ENCODE measurements at regions not wholly inside any gene's neighbourhood (a gene's known extent, or its start where the extent isn't known, plus 50 kb on each side); places are given as distances from the start of the nearest gene placed in this dataset.
"Not testable (repeated sequence)": the region's sequence is repeated elsewhere in the genome, so short reads cannot be mapped to it uniquely, and the experiment has no call there.

DNA sequence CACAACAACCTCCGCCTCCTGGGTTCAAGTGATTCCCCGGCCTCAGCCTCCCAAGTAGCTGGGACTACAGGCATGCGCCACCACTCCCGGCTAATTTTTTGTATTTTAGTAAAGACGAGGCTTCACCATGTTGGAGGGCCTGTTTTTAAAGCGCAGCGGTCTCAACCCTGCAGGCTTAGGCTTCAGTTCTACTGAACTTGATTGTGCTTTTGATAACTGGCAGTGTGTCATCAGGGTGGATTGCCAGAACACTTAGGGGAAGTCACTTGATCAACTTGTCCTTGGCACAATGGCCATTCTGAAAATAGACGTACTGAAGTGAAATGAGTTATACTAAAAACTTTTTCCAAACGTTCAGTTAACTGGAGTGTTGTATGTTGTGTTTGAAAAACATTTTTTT, 472.2 kb downstream of the KLF5 start:
- CTCF ChIA-PET = no interaction called here
- POLR2A ChIA-PET = no interaction called here

DNA sequence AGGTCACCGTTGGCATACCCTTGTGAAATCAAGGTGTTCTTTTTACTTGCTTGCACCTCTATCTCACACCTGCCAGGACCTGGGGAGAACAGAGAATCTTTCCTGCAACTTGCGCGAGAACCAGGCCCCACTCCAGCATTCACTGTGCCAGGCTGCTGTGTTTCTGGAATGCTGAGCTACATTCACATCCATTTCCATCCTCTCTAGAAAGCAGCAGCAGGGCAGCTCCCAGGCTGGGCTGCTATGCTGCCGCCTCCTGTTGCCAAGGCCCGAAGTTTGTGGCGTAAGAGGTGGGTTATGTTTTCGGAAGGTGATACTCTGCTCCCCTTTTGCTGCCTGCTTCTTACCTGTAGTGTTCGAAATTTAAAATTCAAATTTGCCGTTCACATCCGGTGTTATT, 464.1 kb downstream of the KLF5 start:
- CTCF ChIA-PET = no interaction called here
- POLR2A ChIA-PET = no interaction called here

DNA sequence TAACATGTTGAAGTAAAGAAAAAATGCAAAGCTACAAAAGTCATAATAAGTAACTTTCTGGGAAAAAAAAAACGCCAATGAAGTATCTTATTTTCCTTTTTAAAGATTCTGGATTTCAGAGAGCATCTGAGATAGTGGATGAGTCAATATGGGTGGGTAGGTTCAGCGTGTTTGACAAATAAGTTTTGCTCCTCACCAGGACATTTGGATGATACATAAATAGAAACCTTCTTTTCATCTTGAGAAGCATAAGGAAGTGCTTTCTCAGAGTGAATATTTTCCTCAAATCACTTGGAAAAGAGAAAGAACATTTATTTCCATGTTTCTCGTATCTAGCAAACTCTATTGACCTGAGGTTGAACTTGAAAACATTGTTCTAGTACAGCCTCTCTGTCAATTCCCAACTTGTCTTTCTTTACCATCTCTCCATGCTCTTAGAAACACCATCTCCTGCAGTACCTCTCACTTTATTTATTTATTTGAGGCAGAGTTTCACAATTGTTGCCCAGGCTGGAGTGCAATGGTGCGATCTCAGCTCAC, 463.2 kb downstream of the KLF5 start:
- ChIA-PET POLR2A (interaction anchor here (0.7 kb wide), 1 partner anchor 663 kb away, joined by 5 read pairs; no protein-coding TSS in a partner anchor), CTCF (no interaction called here)

DNA sequence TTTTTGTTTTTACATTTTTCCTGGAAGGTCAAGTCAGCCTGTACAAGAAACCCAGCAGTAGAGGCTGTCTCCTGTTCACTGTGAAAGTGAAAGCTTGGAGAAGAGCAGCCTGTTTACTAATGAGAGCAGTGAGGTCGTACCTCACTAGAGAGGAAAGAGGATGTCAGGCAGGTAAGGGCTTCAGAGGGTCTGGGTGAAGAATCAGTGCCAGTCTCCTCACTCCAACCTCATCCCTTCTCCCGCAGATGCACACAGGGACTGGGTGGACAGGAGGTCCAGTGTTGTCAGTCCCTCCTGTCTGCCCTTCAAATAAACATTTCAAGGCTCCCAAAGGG, 462.5 kb downstream of the KLF5 start:
- ChIA-PET POLR2A (interaction anchor here (0.7 kb wide), 1 partner anchor 662 kb away, joined by 5 read pairs; no protein-coding TSS in a partner anchor), CTCF (no interaction called here)

DNA sequence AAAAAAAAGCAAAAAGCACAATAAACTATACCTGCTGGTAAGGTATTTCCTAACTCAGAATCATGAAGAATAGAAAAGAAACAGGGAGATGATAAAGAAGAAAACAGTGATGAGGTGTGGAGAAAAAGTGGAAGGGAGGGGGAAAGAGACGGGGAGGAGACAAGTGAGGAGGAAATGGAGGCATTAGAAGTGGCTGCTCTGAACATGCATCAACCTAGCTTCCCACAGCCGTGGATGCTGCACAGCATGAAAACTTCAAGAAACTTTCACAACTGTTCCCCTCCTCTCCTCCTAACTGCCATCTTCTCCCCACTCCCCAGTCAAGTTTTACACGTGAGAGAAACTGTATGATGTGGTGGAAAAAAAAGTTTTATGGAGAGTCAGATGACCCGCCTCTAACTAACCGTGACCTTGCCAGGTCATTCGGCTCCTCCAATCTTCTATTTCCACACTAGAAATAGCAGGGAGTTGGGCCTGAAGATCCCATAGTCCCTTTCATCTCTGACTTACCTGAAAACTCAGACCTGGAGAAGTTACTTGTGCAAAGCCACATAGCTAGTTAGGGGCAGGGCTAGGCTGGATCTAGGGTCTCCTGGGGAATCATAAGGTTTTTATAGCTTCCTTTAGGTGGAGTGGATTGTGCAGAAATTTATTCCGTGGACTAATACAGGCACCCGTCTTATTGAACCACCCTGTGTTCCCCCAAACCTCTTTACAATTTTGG, 461.9 kb downstream of the KLF5 start:
- ChIA-PET POLR2A (interaction anchor here (0.6 kb wide), 1 partner anchor 71 kb away, joined by 4 read pairs; no protein-coding TSS in a partner anchor), CTCF (no interaction called here)

DNA sequence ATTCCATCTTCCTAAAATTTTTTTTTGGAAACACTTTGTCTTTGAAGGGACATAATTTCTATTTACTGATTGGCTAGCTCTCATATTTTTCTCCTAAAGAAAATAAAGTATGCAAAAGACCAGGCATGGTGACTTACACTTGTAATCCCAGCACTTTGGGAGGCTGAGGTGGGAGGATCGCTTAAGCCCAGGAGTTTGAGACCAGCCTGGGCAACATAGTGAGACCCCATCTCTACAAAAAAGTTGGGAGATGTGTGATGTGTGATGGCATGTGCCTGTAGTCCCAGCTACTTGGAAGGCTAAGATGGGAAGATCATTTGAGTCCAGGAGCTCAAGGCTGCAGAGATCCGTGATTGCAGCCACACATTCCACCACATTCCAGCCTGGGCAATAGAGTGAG, 461.3 kb downstream of the KLF5 start:
- POLR2A ChIA-PET = interaction anchor here (0.6 kb wide), 1 partner anchor 72 kb away, joined by 4 read pairs; no protein-coding TSS in a partner anchor
- CTCF ChIA-PET = not testable (repeated sequence)

DNA sequence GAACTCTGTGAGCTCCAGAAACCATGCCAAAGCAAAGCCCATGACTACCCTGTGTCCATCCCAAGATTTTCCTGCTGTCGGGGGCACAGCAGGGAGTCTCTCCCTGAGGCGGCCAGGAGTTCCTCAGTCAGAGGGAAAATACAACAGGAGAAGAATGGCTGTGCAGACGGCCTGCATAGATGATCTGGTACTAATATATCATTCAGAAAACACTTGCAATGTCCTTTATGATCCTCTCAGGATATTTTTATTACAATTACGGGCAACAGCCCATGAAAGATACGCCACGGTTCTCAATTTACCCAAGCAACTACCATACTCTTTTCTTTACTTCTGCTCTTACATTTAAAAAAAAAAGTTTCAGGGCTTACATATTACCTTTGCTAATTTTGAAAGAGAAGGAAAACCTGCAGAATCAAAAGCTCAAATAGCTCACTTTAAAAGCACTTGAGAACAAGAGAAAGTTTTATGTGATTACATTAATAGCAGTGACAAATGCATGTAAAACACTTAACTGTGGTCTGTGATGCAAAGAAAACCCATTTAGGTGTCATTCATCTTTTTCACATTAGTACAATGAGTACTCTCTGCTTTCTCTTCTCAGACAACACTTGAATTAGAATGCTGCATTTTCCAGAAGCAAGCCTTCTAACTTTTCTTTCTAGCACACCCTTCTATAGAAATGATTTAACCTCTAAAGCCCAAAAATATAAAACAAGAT, 460.8 kb downstream of the KLF5 start:
- POLR2A ChIA-PET = interaction anchor here (0.6 kb wide), 1 partner anchor 73 kb away, joined by 4 read pairs; no protein-coding TSS in a partner anchor
- CTCF ChIA-PET = no interaction called here

DNA sequence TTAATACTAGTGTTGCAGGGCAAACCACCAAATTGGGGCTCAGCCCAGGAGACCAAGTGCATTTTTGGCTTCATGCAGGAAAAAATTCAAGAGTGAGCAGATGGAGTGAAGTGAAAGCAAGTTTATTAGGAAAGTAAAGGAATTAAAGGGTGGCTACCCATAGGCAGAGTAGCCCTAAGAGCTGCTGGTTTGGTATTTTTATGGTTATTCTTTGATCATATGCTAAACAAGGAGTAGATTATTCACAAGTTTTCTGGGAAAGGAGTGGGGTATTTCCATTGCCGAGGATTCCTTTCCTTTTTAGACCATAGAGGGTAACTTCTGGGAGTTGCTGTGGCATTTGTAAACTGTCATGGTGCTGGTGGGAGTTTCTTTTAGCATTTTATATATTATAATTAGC, 459.0 kb downstream of the KLF5 start:
- POLR2A ChIA-PET = no interaction called here
- CTCF ChIA-PET = no interaction called here

DNA sequence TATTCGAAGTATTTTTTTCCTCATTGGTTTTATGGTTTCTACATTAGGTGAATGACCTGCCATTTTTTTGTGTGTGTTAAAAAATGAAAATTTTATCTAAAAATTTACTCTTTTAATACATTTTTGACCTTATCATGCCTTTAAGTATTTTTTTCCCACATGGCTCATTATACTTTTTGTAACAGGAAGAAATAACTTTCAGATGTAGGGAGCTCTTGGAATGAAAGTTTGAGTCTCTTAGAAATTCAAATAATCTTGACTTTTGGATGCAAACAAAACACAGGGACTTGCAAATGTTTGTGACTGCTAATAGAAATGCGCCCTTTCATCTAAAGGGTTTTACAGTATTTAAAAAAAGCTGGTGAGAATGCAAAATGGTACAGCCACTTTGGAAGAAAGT, 457.9 kb downstream of the KLF5 start:
- POLR2A ChIA-PET = no interaction called here
- CTCF ChIA-PET = no interaction called here

DNA sequence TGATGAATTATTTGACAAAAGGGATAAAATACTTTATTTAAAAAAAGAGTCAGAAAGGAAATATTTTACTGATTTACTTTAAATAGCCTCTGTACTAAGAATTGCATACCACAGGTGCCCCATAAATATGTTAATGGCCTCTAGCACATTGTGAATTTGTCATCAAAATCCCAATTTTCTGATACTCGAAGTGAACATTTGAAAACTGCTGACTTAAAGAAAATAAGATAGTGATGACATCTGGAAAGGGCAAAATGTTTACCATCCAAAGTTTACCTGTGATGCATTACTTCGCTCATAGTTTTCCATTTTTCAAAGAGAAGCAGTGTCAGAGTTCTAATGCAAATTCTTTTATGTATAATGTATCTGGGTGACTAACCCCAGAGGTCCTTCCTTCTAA, 455.4 kb downstream of the KLF5 start:
- CTCF ChIA-PET = no interaction called here
- POLR2A ChIA-PET = no interaction called here

DNA sequence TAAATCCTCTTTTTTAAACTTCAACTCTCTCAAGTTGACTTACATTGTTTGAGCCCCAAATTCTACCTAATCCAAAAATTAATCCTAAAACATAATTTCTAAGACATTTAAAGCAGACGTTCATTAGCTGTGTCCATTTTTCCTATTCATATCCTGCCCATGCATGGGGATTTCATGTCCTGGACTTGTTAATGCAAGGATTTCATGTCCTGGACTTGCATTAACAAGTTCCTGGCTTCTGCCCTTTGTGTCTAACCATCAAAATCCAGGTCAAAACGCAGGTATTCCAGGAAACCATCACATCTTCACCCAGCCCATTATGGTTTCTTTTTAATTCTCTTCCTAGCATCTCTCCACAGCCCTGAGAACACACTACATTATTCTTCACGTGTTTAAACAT, 454.9 kb downstream of the KLF5 start:
- ChIA-PET CTCF (no interaction called here), POLR2A (no interaction called here)

DNA sequence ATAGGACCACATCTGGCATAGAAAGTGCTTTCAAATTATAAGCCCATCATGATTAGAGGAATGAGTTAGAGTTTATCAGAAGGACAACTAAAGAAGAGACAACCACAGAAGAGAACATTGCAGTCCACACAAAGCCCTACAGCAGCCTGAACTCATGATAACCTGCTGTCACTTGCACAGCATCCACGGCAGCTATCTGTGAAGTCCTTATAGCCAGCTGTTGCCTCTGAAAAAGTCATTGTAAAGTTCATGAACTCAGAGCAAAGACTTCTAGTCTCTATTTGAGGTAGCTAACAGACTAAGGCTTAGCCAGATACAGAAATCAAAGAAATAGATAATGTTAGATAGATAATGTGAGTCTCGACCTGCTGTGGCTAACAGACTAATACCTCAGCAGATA, 450.0 kb downstream of the KLF5 start:
- CTCF ChIA-PET = no interaction called here
- POLR2A ChIA-PET = no interaction called here

DNA sequence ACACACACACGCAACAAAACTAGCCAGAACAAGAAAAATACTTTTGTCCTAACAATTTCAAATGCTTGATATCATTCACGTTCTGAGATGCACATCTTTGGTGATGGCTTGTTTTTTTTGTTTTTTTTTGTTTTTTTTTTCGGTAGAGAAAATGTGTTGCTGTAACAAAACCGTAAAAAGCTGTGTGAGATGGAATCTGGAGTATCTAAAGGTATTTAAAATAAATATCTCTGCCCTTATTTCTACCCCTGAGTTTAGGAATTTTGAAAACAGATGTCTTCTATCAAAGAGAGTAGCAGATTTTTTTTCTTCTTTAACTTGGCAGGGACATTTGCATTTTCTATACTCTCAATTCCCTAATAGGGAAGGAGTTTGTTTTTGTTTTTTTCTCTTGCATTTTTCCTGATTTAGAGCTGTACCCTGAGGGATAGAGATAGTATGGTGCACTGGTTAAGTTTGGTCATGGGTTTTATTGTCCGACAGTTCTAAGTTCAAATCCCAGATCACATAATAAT, 446.6 kb downstream of the KLF5 start:
- ChIA-PET CTCF (interaction anchor here (0.9 kb wide), 1 partner anchor 20 kb away, joined by 3 read pairs; no protein-coding TSS in a partner anchor), POLR2A (no interaction called here)

DNA sequence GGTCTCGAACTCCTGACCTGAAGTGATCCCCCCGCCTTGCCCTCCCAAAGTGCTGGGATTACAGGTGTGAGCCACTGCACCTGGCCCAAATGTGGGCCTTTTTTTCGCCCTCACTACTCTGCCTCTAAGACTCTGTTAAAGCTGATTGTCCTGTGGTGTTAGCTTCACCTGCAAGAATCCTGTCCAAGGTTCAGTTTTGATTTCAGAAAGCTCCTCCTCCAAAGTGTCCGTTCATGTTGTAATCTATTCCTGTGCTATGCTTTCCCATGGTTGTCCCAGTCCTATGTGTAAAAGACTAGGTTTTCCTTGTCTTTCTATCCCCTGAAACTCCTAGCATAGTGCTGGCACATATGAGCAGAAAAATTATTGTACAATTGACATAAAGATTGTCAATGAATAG, 440.9 kb downstream of the KLF5 start:
- ChIA-PET POLR2A (no interaction called here), CTCF (no interaction called here)

DNA sequence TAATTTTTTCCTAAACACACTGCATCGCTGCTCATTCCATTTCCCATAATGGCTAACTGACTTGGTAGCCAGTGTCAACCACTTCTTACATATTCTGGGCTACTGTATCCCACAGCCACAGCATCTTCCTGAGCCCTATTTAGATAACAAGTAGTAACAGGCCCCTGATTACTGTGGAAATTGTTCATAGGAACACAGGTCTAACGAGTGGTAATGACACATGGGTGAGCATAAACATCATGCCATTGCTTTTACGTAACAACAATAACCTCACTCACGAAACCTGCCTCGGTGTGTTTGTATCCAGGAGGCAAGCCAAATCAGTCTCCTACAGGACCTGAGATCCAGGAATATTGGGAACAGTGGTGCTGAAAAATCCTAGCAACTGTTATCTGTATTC, 438.6 kb downstream of the KLF5 start:
- POLR2A ChIA-PET = no interaction called here
- CTCF ChIA-PET = no interaction called here

DNA sequence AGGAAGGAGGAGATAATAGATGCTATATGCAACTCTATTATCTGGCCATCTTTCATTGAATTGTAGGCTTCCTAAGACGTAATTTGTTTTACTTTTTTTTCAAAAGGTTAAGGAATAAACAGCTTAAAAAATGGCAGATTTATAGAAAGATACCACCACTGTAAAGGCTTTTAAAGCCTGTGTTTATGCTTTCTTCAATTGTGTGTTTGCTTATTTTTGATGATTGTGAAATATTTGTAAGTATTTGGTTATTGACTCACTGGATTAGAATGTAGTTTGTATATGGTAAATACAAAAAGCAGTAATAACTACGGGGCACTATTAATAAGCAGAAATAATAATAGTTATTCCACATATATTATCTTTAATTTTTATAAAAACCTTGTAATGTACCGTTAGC, 437.9 kb downstream of the KLF5 start:
- ChIA-PET CTCF (no interaction called here), POLR2A (no interaction called here)

DNA sequence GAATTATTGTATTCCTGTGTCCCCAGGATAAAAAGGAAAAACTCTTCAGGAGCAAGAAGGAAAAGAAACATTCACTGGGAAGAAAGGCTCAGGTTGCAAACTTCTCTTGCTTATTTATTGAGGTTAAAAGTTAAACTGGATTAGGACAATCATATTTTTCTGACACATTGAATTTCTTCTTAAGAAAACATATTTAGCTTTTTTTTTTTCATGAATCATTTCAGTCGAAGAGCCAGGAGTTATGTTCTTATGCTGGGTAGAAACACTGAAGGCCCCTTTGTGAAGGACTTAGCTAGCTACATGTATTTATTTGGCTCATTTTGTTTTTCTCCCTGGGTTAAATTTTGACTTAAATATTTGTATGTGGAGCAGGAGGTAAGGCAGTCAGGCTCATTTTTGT, 434.0 kb downstream of the KLF5 start:
- POLR2A ChIA-PET = no interaction called here

DNA sequence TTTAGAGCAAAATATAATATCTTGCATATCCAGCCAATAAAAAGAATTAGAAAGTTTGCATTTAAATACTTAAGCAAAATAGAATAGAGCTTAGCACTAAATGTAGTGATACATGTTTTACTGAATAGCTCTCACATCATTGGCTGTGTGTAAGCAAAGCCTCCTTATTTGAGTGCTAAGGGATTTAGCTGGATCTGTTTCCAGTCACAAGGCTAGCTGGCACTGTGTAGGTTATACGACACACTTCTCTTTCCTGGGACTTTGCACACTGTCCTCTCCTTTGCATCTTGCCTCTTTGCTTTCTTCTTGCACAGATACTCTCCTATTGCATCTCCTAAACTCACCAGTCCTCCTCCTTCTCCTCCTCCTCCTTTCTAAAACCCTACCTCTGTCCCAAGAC, 423.8 kb downstream of the KLF5 start:
- ChIA-PET POLR2A (no interaction called here), CTCF (no interaction called here)

More for the DNA sequence above, 434.0 kb downstream of the KLF5 start:
- CTCF ChIA-PET = no interaction called here

DNA sequence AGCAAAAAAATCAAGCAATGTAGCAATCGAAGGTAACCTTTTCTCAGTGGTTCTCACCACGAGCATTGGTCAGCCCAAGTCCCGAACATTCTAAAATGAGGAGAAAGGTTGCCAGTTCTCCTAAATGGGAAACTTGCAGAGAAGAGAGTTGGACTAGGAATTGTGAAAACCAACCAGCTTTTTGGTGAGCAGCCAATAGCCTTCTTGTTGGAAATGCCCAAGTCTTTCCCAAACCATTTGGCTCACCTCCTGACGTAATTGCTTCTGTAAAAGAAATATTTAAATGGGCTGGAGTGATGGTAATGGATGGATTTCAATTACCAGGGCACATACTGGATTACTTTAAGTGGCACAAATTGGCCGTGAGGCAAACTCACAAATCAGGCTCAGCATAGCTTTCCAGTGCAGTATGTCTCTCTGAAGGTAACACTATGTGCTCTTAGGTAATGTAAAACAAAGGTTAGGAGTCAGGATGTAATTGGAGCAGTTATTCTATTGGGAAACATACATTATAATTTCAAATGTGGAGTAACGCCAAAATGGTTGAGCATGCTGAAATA, 423.2 kb downstream of the KLF5 start:
- POLR2A ChIA-PET = no interaction called here
- CTCF ChIA-PET = no interaction called here

DNA sequence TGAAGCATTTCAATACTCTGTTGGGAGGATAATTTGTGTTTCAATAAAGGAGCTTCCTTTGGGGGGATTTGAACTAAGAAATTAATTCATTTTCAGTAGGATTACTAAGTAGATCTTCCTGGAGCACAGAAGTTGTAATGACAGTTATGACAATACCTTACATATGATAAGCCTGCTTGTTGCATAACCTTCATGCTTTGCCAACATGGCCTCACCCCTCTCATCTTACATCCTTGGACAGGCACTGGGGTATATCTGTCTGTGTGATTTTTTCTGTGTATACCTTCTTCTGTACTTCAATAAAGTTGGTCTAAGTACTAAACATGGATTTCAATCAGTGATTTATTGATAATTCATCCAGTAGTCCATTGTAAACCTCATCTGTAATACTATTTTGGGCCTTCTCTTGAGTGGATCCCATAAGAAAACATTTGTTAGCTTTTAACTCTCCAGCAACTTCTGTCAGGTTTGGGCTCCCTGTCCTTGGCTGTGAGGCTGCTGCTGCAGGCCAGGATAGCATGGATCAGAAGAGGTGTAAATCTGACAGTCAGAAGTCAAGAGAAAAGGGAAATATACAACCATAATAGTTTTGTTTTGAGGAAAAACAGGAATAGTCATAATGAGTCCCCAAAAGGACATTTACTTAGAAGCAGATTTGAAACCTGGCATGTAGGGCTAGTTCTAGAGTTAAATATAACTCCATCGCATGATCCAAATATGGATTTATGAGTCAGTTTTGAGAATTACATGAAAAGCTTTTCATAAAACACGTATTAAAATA, 422.2 kb downstream of the KLF5 start:
- ChIA-PET POLR2A (no interaction called here), CTCF (no interaction called here)

All from activated CD8-positive, alpha-beta memory T cell treated with anti-CD3 and anti-CD28 coated beads for 36 hours (primary cell).